WTC11 (cell line): ENCODE measurements at regions not wholly inside any gene's neighbourhood (a gene's known extent, or its start where the extent isn't known, plus 50 kb on each side); places are given as distances from the start of the nearest gene placed in this dataset.

Source experiments
- ARID4B ChIP-seq: sonication (generic); formaldehyde crosslinking; IDR thresholded peaks from 2 replicates; pipeline ENCODE4 v1.8.0; 2023; ENCODE audit warnings: missing genetic modification reagents, mild to moderate bottlenecking, borderline replicate concordance
- ATF2 ChIP-seq: sonication (generic); formaldehyde crosslinking; IDR thresholded peaks from 2 replicates; pipeline ENCODE4 v1.8.1; 2022; ENCODE audit warnings: low read depth, missing genetic modification reagents, borderline replicate concordance
- CREM ChIP-seq: sonication (generic); formaldehyde crosslinking; IDR thresholded peaks from 2 replicates; pipeline ENCODE4 v1.8.1; 2022; ENCODE audit warnings: mild to moderate bottlenecking, missing genetic modification reagents, moderate library complexity
- CTCF ChIP-seq: fragments of 200-600 bp; IDR thresholded peaks from 2 replicates; pipeline ENCODE4 v1.8.0; 2022; ENCODE audit warnings: antibody characterized with exemption
- ELF4 ChIP-seq: sonication (generic); formaldehyde crosslinking; IDR thresholded peaks from 2 replicates; pipeline ENCODE4 v1.8.1; 2022; ENCODE audit warnings: low read depth, mild to moderate bottlenecking, moderate library complexity, missing genetic modification reagents
- KAT7 ChIP-seq: sonication (generic); formaldehyde crosslinking; IDR thresholded peaks from 2 replicates; pipeline ENCODE4 v1.8.1; 2023; ENCODE audit warnings: missing genetic modification reagents, mild to moderate bottlenecking, borderline replicate concordance
- MAX ChIP-seq: sonication (generic); formaldehyde crosslinking; IDR thresholded peaks from 2 replicates; pipeline ENCODE4 v1.8.0; 2022; ENCODE audit warnings: mild to moderate bottlenecking, missing genetic modification reagents
- NR3C1 ChIP-seq: sonication (generic); formaldehyde crosslinking; conservative IDR thresholded peaks from 2 replicates; pipeline ENCODE4 v1.8.1; 2023; ENCODE audit warnings: low read depth, mild to moderate bottlenecking, missing genetic modification reagents
- TCF7 ChIP-seq: sonication (generic); formaldehyde crosslinking; IDR thresholded peaks from 2 replicates; pipeline ENCODE4 v1.8.0; 2022; ENCODE audit warnings: mild to moderate bottlenecking, low read depth, missing genetic modification reagents, moderate library complexity
- TF ChIP-seq, protein P1 (sequence below): sonication (generic); formaldehyde crosslinking; IDR thresholded peaks from 2 replicates; pipeline ENCODE4 v1.8.1; 2022; ENCODE audit warnings: missing genetic modification reagents, borderline replicate concordance
- TF ChIP-seq, protein P2 (sequence below): fragments of 250-450 bp; sonication (Bioruptor Pico); IDR thresholded peaks from 2 replicates; pipeline ENCODE4 v2.1.2; 2022; ENCODE audit warnings: mild to moderate bottlenecking, moderate library complexity

DNA sequence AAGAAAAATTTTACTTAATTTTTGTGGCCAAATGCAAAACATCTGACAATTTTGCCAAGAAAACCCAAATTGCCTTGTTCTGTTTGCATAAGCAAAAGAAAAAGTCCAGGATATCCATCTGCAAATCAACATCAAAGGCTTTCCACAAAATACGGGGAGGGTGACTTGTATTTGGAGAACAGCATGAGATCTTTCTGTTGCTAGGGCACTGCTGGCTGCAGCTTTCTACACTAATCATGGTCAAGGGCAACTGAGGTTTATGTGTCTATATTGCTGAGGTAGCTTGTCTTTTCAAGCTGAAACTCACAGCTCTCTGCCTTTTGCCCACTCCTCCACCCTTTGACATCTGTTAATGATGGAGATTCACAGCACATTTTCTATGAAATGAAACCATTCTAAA lies 389.1 kb downstream of the NKX6-1 start:
- no peak for TF ChIP-seq ARID4B
- no peak for TF ChIP-seq MAX
- no peak for TF ChIP-seq ATF2
- TF ChIP-seq ELF4 (CRISPR knock-in tag) = no peak
- TF ChIP-seq CTCF = no peak
- no peak for TF ChIP-seq TCF7 (CRISPR knock-in tag)
- TF ChIP-seq, protein P1, sequence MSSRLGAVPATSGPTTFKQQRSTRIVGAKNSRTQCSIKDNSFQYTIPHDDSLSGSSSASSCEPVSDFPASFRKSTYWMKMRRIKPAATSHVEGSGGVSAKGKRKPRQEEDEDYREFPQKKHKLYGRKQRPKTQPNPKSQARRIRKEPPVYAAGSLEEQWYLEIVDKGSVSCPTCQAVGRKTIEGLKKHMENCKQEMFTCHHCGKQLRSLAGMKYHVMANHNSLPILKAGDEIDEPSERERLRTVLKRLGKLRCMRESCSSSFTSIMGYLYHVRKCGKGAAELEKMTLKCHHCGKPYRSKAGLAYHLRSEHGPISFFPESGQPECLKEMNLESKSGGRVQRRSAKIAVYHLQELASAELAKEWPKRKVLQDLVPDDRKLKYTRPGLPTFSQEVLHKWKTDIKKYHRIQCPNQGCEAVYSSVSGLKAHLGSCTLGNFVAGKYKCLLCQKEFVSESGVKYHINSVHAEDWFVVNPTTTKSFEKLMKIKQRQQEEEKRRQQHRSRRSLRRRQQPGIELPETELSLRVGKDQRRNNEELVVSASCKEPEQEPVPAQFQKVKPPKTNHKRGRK = no peak
- TF ChIP-seq KAT7 (CRISPR knock-in tag) = no peak
- no peak for TF ChIP-seq NR3C1 (CRISPR knock-in tag)
- TF ChIP-seq CREM (CRISPR knock-in tag) = no peak
- TF ChIP-seq, protein P2, sequence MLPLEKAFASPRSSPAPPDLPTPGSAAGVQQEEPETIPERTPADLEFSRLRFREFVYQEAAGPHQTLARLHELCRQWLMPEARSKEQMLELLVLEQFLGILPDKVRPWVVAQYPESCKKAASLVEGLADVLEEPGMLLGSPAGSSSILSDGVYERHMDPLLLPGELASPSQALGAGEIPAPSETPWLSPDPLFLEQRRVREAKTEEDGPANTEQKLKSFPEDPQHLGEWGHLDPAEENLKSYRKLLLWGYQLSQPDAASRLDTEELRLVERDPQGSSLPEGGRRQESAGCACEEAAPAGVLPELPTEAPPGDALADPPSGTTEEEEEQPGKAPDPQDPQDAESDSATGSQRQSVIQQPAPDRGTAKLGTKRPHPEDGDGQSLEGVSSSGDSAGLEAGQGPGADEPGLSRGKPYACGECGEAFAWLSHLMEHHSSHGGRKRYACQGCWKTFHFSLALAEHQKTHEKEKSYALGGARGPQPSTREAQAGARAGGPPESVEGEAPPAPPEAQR (CRISPR knock-in tag) = no peak
